Ammon's horn (tissue), 1 donor: ENCODE measurements at regions not wholly inside any gene's neighbourhood (a gene's known extent, or its start where the extent isn't known, plus 50 kb on each side); places are given as distances from the start of the nearest gene placed in this dataset.

Experiments used
- DNase-seq: peaks from one replicate; pipeline ENCODE4 v3.0.0-alpha.2; 2016; ENCODE audit warnings: low spot score

DNA sequence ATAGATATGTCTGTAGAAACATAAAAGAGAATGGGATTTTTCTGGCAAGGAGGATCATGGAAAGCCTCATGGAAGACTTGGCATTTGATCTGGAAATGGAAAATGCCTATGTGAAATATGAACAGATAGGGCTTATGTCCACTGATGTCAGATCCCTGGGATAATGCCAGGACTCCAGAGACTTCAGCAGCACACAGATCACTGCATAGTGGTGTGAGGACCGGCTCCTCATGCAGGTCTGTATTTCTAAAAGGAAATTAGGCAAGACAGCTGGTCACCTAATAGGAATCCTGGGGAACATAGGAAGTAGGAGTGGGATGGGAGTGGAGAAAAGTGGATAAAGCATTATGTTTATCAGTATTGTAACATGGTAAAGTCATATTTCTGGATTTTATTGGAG is 56.8 kb upstream of the IPO9 start:
- no peak for DNase-seq

DNA sequence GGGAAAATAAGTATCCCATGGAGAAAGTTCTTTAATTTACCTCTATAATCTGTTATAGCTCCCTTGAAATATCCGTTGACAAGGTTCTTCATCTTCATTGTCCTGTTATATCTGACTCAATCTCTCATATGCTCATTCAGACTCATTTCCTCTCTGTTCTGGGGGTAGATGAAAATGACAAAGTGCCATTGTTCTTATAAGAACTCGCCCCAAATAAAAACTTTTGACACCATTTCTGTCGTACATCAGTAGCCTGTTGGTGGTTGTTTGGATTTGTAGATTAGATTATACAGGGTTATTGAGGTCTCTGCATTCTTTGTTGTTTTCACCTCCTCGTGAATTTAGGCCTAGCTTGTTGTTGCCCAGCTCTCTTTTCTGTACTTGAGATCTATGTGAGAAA is 55.2 kb upstream of the IPO9 start:
- no peak for DNase-seq

DNA sequence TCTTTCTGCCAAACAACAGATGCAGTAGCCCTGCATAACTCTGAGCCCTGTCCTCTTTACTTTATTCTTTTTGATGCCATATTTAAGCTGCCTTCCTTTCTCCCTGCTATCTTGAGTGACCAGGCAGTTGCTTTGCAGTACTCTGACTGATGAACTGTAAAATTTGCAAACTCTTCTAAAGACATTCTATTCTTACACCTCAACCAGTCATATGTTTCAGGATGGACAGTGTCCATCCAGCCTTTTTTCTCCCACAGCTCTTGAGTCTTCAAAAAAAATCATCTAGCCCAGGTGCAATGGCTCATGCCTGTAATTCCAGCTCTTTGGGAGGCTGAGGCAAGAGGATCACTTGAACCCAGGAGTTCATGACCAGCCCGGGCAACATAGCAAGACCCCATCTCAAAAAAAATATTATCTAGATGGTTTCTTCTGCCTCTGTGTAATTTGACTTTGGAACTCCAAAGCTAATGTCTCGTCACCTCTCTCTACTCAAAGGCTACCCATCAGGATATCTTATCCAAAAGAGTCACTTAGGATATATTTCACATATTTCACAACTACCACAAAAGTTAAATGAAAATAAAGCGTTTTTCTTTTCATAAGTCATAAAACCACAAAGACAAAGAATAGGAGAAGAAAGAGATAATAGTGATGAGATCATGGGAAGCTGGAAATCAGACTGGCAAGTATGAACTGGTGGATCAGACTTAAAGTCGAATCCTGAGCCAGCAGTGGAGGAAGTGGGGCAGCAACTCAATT is 54.6 kb upstream of the IPO9 start:
- no peak for DNase-seq

DNA sequence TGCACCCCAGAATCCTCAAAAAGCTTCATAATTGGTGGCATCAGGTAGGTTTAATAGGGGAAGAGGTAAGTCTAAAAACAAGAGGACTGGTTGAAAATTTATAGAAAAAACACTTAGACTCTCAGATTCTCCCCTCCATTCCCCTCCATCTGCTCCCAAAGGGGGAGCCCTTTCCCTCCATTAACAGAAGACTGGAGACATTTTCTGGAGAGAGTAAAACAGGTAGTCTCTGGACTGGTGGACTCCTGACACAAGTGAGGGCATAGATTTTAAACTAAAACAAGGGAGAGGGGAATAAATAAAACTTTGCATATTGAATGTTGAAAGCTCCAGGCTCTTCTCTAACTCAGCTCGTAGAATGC is 54.0 kb upstream of the IPO9 start:
- DNase-seq, result no peak

DNA sequence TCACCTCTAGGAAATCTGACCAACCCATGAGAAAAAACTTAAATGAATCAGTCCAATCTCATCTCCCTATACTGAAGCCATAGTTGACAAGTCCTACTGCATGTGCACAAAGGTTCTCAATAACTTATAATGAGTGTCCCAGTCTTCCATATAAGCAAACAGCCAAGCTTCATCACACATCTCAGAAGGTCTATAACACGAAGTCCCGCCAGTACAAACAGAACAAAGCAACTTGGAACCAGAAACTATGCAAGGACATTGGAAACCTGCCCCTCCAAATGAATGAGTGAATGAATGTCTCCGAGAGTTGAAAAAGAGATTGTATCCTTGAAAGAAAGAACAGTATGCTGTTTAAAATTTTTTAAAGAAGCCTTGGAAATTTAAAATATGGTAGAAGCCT is 53.6 kb upstream of the IPO9 start:
- no peak for DNase-seq

DNA sequence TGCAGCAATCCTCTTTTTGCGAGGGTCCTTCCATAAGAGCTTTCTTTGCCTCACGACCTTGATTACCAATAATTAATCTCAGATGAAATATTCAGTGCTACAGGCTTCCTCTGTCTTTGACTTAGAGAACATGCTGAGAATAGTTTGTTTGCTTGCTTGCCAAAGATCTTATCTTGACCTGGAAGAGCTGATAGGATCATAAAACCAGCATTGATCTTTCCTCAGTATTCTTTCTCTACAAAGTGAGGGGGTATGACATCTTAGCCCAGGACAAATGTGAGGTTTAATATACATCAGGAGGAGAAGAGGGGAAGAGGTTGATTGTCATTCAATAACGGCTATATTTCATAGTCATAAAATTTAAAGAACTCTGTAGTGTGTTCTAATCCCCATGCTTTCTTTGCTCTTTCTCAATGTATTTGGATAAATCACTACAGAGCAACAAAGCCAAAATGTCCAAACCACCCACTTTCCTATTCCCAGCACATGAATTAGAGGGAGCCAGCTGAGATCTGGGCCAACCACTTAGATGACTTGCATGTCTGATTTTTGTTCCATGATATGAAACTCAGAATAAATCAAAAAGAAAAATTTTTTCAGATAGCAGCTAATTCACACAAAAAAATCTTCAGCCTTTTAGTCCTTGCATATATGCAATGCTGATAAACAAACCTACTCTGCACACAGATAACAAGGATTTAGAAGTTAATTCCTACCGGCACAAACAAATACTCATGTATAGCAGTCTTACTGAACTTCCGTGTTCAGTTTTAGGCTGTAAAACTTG is 50.5 kb upstream of the IPO9 start:
- DNase-seq, result no peak
